ENCODE measurements at regions not wholly inside any gene's neighbourhood (a gene's known extent, or its start where the extent isn't known, plus 50 kb on each side); places are given as distances from the start of the nearest gene placed in this dataset.
"Not testable (repeated sequence)": the region's sequence is repeated elsewhere in the genome, so short reads cannot be mapped to it uniquely, and the experiment has no call there.

- no peak for DNase-seq
Observed at GRCh38 chr5:89711526-89711925, 698.0 kb downstream of the CETN3 start.

GRCh38 chr5:89710006-89710405 is 699.5 kb downstream of the CETN3 start:
- DNase-seq: no peak

GRCh38 chr5:89707891-89708290 is 701.7 kb downstream of the CETN3 start:
- no peak for DNase-seq

- DNase-seq: no peak
Observed at GRCh38 chr5:89706731-89707130, 702.8 kb downstream of the CETN3 start.

DNA sequence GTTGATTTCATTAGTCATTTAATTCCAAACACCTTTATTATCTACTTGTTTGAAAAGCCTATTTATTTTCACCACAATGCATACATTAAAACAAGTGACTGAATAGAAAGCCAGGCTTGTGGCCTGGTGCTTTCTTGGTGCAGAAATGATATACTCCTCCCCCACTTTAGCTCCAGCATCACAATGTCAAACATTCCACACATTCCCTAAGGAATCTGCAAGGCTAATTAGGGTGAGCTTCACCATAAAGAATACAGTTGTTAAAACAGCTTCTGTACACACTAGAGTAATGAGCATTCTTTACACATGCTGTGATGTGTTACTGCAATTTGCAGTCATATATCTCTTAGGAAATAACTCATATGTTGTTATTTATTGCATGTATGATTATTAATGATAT is 705.7 kb downstream of the CETN3 start:
- DNase-seq: peak; percentile 76

DNA sequence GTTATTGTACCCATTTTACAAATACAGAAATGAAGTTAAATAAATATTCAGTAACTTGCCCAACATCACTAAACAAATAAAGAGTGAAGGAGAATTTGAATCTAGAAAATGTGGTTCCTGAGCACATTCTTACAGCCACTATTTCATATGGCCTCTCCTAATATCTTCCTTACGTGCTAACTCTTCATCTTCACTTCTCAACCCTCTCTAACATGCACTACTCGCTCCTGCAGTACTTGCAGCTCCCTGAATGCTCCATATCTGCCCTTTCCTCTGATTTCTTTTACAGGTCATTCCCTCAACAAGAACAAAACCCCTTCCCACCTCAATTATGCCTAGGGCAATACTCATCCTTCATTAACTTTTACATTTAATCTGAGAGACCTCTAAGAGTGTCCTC is 711.5 kb downstream of the CETN3 start:
- no peak for DNase-seq

DNA sequence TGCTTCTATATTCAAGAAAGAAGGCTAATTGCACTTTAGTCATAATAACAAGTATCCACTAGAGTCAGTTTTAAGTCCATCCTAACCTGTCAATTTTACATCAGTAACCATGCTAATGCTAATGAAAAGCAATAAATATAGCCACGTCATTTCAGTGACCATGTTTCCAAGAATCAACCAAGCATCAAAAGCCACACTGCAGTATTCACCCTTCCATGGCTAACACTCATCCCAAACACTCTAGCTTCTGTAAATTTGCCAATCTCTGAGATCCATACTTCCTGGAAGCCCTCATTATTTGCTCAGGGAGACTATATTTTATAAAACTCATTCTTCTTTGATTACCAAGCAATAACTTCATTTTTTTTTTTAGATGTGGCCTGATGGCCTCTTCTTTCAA is 712.0 kb downstream of the CETN3 start:
- no peak for DNase-seq

DNA sequence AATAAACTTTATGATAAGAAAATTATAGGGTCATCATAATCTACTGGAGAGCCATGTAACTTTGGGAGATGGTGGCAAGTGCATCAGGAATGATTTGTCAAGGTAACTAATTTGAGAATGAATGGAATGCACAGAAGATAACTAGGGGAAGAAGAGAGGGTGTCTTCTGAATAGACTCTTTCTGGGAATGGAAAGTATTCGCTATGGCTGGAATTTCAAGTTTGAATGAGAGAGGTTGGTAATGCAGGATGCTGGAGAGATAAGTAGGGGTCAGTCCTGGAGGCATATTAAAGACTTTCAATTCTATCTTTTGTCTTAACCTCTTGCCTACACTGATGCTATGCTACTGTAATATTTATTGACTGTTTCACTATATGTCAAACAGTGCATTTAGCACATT is 714.2 kb downstream of the CETN3 start:
- DNase-seq: no peak

GRCh38 chr5:89694026-89694550 is 715.5 kb downstream of the CETN3 start:
- DNase-seq: no peak

- DNase-seq: no peak
Observed at GRCh38 chr5:89690331-89690730, 719.2 kb downstream of the CETN3 start.

GRCh38 chr5:89686081-89686765 is 723.3 kb downstream of the CETN3 start:
- no peak for DNase-seq

DNA sequence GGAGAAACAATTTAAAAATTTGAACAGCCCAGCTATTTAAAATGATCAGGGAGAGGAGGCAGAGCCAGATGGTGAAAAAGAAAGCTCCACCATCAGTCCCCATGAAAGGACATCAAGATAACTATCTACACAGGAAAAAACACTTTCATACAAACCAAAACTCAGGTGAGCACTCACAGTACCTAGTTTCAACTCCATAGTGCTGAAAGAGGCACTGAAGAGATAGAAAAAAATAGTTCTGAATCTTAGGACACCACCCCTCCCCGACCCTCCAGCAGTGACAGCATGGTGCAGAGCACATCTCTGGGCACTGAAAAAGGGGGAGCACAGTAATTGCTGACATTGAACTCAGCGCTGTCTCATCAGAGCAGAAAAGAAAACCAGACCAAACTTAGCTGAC is 732.9 kb downstream of the CETN3 start:
- DNase-seq: no peak

DNA sequence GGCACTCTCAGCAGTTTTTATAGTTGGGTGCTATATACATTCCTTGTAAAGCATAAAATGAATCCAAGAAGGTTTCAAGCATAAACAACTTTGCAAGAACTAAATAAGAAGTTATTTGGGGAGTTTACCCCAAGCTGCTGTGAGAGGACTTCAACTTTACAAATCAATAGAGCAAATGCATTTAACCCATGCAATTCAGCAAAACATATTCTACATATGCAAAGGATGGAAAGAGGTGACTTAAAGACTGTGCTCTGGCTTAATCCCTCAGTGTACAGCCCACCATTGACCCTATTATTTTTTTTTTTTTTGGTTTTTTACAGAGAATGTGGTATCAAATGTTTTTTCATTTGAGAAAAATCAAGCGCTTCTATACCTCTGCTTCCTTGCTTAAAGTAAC is 736.5 kb downstream of the CETN3 start:
- DNase-seq: no peak

- DNase-seq: no peak
Observed at GRCh38 chr5:89668821-89669220, 740.7 kb downstream of the CETN3 start.

- DNase-seq: no peak
Observed at GRCh38 chr5:89662499-89662898, 747.1 kb downstream of the CETN3 start.

- DNase-seq: no peak
Observed at GRCh38 chr5:89638871-89639270, 755.9 kb upstream of the MEF2C start.

- DNase-seq: not testable (repeated sequence)
Observed at GRCh38 chr5:89634176-89634575, 751.2 kb upstream of the MEF2C start.

GRCh38 chr5:89630064-89630463 is 747.1 kb upstream of the MEF2C start:
- DNase-seq: not testable (repeated sequence)

GRCh38 chr5:89628876-89629635 is 746.1 kb upstream of the MEF2C start:
- DNase-seq: no peak

- DNase-seq: no peak
Observed at GRCh38 chr5:89615839-89616518, 733.0 kb upstream of the MEF2C start.

DNA sequence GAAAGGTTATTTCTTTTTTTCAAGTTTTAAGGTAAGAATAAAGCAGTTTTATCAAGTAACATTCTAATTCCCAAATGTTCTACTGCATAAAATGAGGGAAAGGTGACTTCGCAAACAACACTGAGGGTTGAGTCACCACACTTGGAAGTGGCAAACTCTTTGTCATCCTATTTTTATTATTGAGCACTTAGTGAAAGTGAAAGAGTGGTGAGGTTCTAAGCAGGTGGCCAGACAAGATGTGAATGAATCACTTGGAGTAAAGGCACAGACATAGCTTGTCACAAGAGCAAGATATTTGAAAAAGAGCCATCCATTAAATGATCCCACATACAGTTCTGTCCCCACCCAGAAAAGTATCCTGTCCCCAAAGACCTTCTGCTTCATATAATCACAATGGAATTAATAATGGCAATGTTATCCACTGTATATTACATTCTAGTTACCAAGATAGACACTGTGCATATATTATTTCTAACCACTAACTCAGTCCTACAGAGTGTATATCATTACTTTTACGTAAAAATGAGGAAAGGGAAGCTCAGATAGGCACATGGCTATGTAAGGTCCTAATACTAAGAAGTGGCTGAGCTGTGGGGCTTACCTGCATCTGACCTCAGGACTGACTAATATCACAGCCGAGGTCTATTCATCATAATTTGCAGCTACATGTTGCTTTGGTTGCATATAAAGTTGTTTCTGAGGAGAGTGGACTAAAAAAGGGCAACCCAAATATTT is 730.4 kb upstream of the MEF2C start:
- DNase-seq: no peak

DNA sequence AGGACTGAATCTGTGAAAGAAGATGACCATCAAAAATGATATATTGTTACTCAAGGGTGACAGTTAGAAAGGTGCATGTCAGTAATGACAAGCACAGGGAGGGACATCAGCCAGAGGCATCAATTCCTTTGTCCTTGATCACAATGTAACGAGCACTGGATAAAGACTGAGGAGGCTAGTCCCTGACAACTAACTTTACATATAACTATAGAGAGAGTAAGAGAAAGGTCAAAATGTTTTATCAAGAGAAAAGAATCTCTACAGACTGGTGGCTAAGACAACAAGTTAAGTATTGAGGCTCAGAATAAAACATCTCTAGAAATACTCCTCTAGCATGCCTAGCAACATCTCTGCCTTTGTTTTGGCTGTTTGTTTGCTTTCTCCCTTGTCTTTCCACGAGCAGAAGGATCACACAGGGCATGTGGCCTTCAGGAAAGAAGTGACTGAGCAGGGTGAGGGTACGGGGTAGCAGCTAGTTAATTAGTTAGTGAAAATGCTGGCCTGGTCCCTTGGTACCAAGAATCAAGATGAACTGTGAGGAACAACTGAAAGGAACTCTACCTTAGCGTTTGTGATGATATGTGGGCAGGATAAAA is 724.1 kb upstream of the MEF2C start:
- DNase-seq: no peak

DNA sequence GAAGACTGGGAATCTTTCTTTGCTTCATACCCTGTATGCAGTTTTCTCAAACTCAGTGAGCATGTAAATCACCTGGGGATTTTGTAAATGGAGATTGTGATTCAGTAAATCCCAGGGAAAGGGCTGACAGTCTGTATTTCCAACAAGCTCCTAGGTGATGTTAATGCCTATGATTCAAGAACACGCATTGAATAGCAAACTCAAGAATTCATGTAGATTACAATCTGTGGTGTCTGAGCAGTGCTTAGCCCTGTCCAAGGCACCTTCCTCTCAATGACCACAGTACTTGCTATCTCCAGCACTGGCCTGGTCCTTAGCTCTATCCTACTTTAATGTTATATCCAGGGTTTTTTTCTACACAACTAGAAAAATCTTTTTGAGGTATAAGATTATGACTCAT is 721.4 kb upstream of the MEF2C start:
- no peak for DNase-seq

Data from islet precursor cell (in vitro differentiated cells).